GM12878 (cell line): ENCODE measurements at regions not wholly inside any gene's neighbourhood (a gene's known extent, or its start where the extent isn't known, plus 50 kb on each side); places are given as distances from the start of the nearest gene placed in this dataset.

ENCODE experiments used
- CEBPB ChIP-seq, 2 experiments: fragments of 150-350 bp in 1 of 2; IDR thresholded peaks; 2 replicates each; pipeline ENCODE4 v1.6.1; 2012 to 2014; ENCODE audit warnings: low read depth in 2 of 2, low read length in 2 of 2, borderline replicate concordance in 1 of 2, inconsistent platforms in 1 of 2
- CHD4 ChIP-seq: fragments of 200-600 bp; sonication (generic); IDR thresholded peaks from 2 replicates; pipeline ENCODE4 v1.6.1; 2016; ENCODE audit warnings: mild to moderate bottlenecking
- CREB1 ChIP-seq: IDR thresholded peaks from 2 replicates; pipeline ENCODE4 v1.6.1; 2012; ENCODE audit warnings: low read depth, mild to moderate bottlenecking, inconsistent platforms
- ELK1 ChIP-seq: IDR thresholded peaks from 2 replicates; pipeline ENCODE4 v1.6.1; 2012; ENCODE audit warnings: low read depth, low read length, improper control_type of control experiment
- EZH2 ChIP-seq: IDR thresholded peaks from 2 replicates; pipeline ENCODE4 v1.6.1; 2012; ENCODE audit warnings: low read depth, mild to moderate bottlenecking, control low read depth, inconsistent platforms, low read length, borderline replicate concordance; ENCODE audit not compliant: control insufficient read depth
- KDM1A ChIP-seq: fragments of 200-600 bp; sonication (generic); IDR thresholded peaks from 2 replicates; pipeline ENCODE4 v1.6.1; 2016; ENCODE audit warnings: borderline replicate concordance
- POLR2A ChIP-seq: IDR thresholded peaks from 2 replicates; pipeline ENCODE4 v1.6.1; 2011; ENCODE audit warnings: low read depth, mild to moderate bottlenecking, low read length
- SMAD1 ChIP-seq: fragments of 450-650 bp; IDR thresholded peaks from 2 replicates; pipeline ENCODE4 v1.6.1; 2018; ENCODE audit warnings: mild to moderate bottlenecking, low read depth; ENCODE audit not compliant: partially characterized antibody
- SMC3 ChIP-seq: IDR thresholded peaks from 2 replicates; pipeline ENCODE4 v1.6.1; 2011; ENCODE audit warnings: low read length, improper control_type of control experiment, borderline replicate concordance
- TAF1 ChIP-seq: IDR thresholded peaks from 2 replicates; pipeline ENCODE4 v1.6.1; 2011; ENCODE audit warnings: mild to moderate bottlenecking, low read depth, low read length, borderline replicate concordance
- TF ChIP-seq, protein P1 (sequence below): IDR thresholded peaks from 2 replicates; pipeline ENCODE4 v1.6.1; 2012; ENCODE audit warnings: low read depth, low read length, improper control_type of control experiment
- TF ChIP-seq, protein P2 (sequence below), 3 experiments: IDR thresholded peaks in 2 of 3; conservative IDR thresholded peaks in 1 of 3; 2 replicates each; pipeline ENCODE4 v1.5.1; 2011; ENCODE audit warnings: low read depth in 3 of 3, low read length in 3 of 3, mild to moderate bottlenecking in 3 of 3, control low read depth in 2 of 3, moderate library complexity in 2 of 3, inconsistent platforms in 1 of 3, mixed read lengths in 1 of 3; ENCODE audit not compliant: control insufficient read depth in 2 of 3, insufficient read depth in 1 of 3; ENCODE audit errors: extremely low read depth in 1 of 3
- TF ChIP-seq, protein P3 (sequence below): fragments of 450-650 bp; IDR thresholded peaks from 2 replicates; pipeline ENCODE4 v1.6.1; 2018; ENCODE audit warnings: borderline replicate concordance, mild to moderate bottlenecking; ENCODE audit not compliant: partially characterized antibody

GRCh38 chr17:63275318-63275970, 170.7 kb downstream of the CYB561 start:
- TF ChIP-seq EZH2 (no peak), SMC3 (no peak), TAF1 (no peak), KDM1A (no peak), CHD4 (no peak), ELK1 (no peak), SMAD1 (no peak), POLR2A (no peak), CREB1 (no peak), CEBPB (IDR thresholded peaks at IDR 0.05; ENCODE audit: borderline replicate concordance in 1 of 2, low read depth in 2 of 2, low read length in 2 of 2) (no peak)
- TF ChIP-seq, protein P1, sequence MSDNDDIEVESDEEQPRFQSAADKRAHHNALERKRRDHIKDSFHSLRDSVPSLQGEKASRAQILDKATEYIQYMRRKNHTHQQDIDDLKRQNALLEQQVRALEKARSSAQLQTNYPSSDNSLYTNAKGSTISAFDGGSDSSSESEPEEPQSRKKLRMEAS: no peak
- TF ChIP-seq, protein P2, sequence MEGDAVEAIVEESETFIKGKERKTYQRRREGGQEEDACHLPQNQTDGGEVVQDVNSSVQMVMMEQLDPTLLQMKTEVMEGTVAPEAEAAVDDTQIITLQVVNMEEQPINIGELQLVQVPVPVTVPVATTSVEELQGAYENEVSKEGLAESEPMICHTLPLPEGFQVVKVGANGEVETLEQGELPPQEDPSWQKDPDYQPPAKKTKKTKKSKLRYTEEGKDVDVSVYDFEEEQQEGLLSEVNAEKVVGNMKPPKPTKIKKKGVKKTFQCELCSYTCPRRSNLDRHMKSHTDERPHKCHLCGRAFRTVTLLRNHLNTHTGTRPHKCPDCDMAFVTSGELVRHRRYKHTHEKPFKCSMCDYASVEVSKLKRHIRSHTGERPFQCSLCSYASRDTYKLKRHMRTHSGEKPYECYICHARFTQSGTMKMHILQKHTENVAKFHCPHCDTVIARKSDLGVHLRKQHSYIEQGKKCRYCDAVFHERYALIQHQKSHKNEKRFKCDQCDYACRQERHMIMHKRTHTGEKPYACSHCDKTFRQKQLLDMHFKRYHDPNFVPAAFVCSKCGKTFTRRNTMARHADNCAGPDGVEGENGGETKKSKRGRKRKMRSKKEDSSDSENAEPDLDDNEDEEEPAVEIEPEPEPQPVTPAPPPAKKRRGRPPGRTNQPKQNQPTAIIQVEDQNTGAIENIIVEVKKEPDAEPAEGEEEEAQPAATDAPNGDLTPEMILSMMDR (IDR thresholded peaks at IDR 0.05 in 2 of 3, conservative IDR thresholded peaks at IDR 0.05 in 1 of 3; ENCODE audit: control insufficient read depth in 2 of 3, extremely low read depth in 1 of 3, insufficient read depth in 1 of 3, low read depth in 3 of 3, low read length in 3 of 3): no peak
- TF ChIP-seq, protein P3, sequence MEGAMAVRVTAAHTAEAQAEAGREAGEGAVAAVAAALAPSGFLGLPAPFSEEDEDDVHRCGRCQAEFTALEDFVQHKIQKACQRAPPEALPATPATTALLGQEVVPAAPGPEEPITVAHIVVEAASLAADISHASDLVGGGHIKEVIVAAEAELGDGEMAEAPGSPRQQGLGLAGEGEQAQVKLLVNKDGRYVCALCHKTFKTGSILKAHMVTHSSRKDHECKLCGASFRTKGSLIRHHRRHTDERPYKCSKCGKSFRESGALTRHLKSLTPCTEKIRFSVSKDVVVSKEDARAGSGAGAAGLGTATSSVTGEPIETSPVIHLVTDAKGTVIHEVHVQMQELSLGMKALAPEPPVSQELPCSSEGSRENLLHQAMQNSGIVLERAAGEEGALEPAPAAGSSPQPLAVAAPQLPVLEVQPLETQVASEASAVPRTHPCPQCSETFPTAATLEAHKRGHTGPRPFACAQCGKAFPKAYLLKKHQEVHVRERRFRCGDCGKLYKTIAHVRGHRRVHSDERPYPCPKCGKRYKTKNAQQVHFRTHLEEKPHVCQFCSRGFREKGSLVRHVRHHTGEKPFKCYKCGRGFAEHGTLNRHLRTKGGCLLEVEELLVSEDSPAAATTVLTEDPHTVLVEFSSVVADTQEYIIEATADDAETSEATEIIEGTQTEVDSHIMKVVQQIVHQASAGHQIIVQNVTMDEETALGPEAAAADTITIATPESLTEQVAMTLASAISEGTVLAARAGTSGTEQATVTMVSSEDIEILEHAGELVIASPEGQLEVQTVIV: no peak
